Central memory CD8-positive, alpha-beta T cell (primary cell): ENCODE measurements at regions not wholly inside any gene's neighbourhood (a gene's known extent, or its start where the extent isn't known, plus 50 kb on each side); places are given as distances from the start of the nearest gene placed in this dataset.

Source experiments
- ATAC-seq: fragments of 150-1000 bp; cut with Tn5 transposase; replicated peaks from 2 replicates; pipeline ENCODE4 v1.10.0; 2022; ENCODE audit warnings: mild to moderate bottlenecking, moderate FRiP score, moderate number of reproducible peaks; ENCODE audit not compliant: poor library complexity, severe bottlenecking; ENCODE audit errors: extremely low read depth
- DNase-seq, 2 donors: peaks; one replicate each; pipeline ENCODE4 v3.0.0; 2021; ENCODE audit warnings: low spot score in 2 of 2
- H3K27ac Mint-ChIP-seq: one replicate; pipeline ENCODE4 v1.8.0; 2022; ENCODE audit warnings: low read depth, mild to moderate bottlenecking, moderate library complexity, mixed read lengths
- H3K27me3 Mint-ChIP-seq: one replicate; pipeline ENCODE4 v1.8.0; 2022; ENCODE audit warnings: mixed read lengths
- H3K36me3 Mint-ChIP-seq: one replicate; pipeline ENCODE4 v1.8.0; 2022; ENCODE audit warnings: mild to moderate bottlenecking, moderate library complexity, mixed read lengths; ENCODE audit not compliant: insufficient read depth
- H3K4me1 Mint-ChIP-seq: one replicate; pipeline ENCODE4 v1.8.0; 2022; ENCODE audit warnings: mixed read lengths
- H3K4me3 Mint-ChIP-seq: one replicate; pipeline ENCODE4 v1.8.0; 2022; ENCODE audit warnings: mild to moderate bottlenecking, moderate library complexity, mixed read lengths
- H3K9me3 Mint-ChIP-seq: one replicate; pipeline ENCODE4 v1.8.0; 2022; ENCODE audit warnings: mixed read lengths

GRCh38 chr21:18191139-18191538, 53.5 kb upstream of the CHODL start:
- H3K4me3 Mint-ChIP-seq = no peak overlapping the region
- H3K36me3 Mint-ChIP-seq = no peaks in the 10 kb centered on the region
- no peak for ATAC-seq
- H3K27ac Mint-ChIP-seq = no peak overlapping the region
- H3K4me1 Mint-ChIP-seq = no peaks in the 10 kb centered on the region
- DNase-seq = no peak
- H3K9me3 Mint-ChIP-seq = peaks cover 13% of the 10 kb centered on the region
- H3K27me3 Mint-ChIP-seq = no peaks in the 10 kb centered on the region

GRCh38 chr21:18178509-18178908, 66.1 kb upstream of the CHODL start:
- ATAC-seq (no peak), DNase-seq (no peak)
- Mint-ChIP-seq H3K4me1 (no peaks in the 10 kb centered on the region), H3K27me3 (no peaks in the 10 kb centered on the region), H3K4me3 (no peak overlapping the region), H3K36me3 (no peaks in the 10 kb centered on the region), H3K9me3 (peaks cover 17% of the 10 kb centered on the region), H3K27ac (no peak overlapping the region)

- no peak for DNase-seq
- Mint-ChIP-seq H3K9me3 (peaks cover 24% of the 10 kb centered on the region), H3K36me3 (no peaks in the 10 kb centered on the region), H3K27me3 (no peaks in the 10 kb centered on the region), H3K4me3 (no peak overlapping the region), H3K27ac (no peak overlapping the region), H3K4me1 (no peaks in the 10 kb centered on the region)
- ATAC-seq = no peak
Measured at GRCh38 chr21:18174370-18174769, 70.3 kb upstream of the CHODL start.

GRCh38 chr21:18170829-18171228, 73.8 kb upstream of the CHODL start:
- H3K27me3 Mint-ChIP-seq = no peaks in the 10 kb centered on the region
- no peak overlapping the region for H3K4me3 Mint-ChIP-seq
- ATAC-seq (no peak), DNase-seq (no peak)
- no peaks in the 10 kb centered on the region for H3K36me3 Mint-ChIP-seq
- H3K4me1 Mint-ChIP-seq = no peaks in the 10 kb centered on the region
- H3K27ac Mint-ChIP-seq = no peak overlapping the region
- H3K9me3 Mint-ChIP-seq = peaks cover 20% of the 10 kb centered on the region

- no peak overlapping the region for H3K4me3 Mint-ChIP-seq
- H3K27me3 Mint-ChIP-seq = no peaks in the 10 kb centered on the region
- DNase-seq (no peak), ATAC-seq (no peak)
- no peaks in the 10 kb centered on the region for H3K4me1 Mint-ChIP-seq
- H3K36me3 Mint-ChIP-seq = no peaks in the 10 kb centered on the region
- peaks cover 18% of the 10 kb centered on the region for H3K9me3 Mint-ChIP-seq
- no peak overlapping the region for H3K27ac Mint-ChIP-seq
Measured at GRCh38 chr21:18170221-18170620, 74.4 kb upstream of the CHODL start.

GRCh38 chr21:18168108-18168507, 76.5 kb upstream of the CHODL start:
- H3K27me3 Mint-ChIP-seq = no peaks in the 10 kb centered on the region
- no peak overlapping the region for H3K27ac Mint-ChIP-seq
- H3K4me1 Mint-ChIP-seq = peaks cover 6% of the 10 kb centered on the region
- peaks cover 24% of the 10 kb centered on the region for H3K9me3 Mint-ChIP-seq
- DNase-seq = no peak
- no peak for ATAC-seq
- H3K36me3 Mint-ChIP-seq = no peaks in the 10 kb centered on the region
- no peak overlapping the region for H3K4me3 Mint-ChIP-seq

GRCh38 chr21:18164933-18165332, 79.7 kb upstream of the CHODL start:
- Mint-ChIP-seq H3K9me3 (peaks cover 30% of the 10 kb centered on the region), H3K27me3 (no peaks in the 10 kb centered on the region), H3K27ac (no peak overlapping the region), H3K4me3 (no peak overlapping the region), H3K36me3 (no peaks in the 10 kb centered on the region), H3K4me1 (peaks cover 6% of the 10 kb centered on the region)
- DNase-seq (no peak), ATAC-seq (no peak)

- no peak overlapping the region for H3K27ac Mint-ChIP-seq
- H3K9me3 Mint-ChIP-seq = peaks cover 27% of the 10 kb centered on the region
- peaks cover 6% of the 10 kb centered on the region for H3K4me1 Mint-ChIP-seq
Measured at GRCh38 chr21:18164483-18164882, 80.2 kb upstream of the CHODL start.

GRCh38 chr21:18163956-18164355, 80.7 kb upstream of the CHODL start:
- Mint-ChIP-seq H3K4me1 (peaks cover 6% of the 10 kb centered on the region), H3K27ac (no peak overlapping the region), H3K27me3 (no peaks in the 10 kb centered on the region), H3K36me3 (no peaks in the 10 kb centered on the region), H3K4me3 (no peak overlapping the region), H3K9me3 (peaks cover 27% of the 10 kb centered on the region)
- ATAC-seq (no peak), DNase-seq (no peak)

More at GRCh38 chr21:18164483-18164882, 80.2 kb upstream of the CHODL start:
- Mint-ChIP-seq H3K4me3 (no peak overlapping the region), H3K27me3 (no peaks in the 10 kb centered on the region), H3K36me3 (no peaks in the 10 kb centered on the region)
- DNase-seq = no peak
- no peak for ATAC-seq

GRCh38 chr21:18161841-18162240, 82.8 kb upstream of the CHODL start:
- H3K27me3 Mint-ChIP-seq = no peaks in the 10 kb centered on the region
- peaks cover 6% of the 10 kb centered on the region for H3K4me1 Mint-ChIP-seq
- H3K4me3 Mint-ChIP-seq = no peak overlapping the region
- DNase-seq (no peak), ATAC-seq (no peak)
- H3K9me3 Mint-ChIP-seq = peaks cover 27% of the 10 kb centered on the region
- no peak overlapping the region for H3K27ac Mint-ChIP-seq
- no peaks in the 10 kb centered on the region for H3K36me3 Mint-ChIP-seq

GRCh38 chr21:18157406-18157805, 87.2 kb upstream of the CHODL start:
- no peak overlapping the region for H3K27ac Mint-ChIP-seq
- ATAC-seq (no peak), DNase-seq (no peak)
- H3K4me1 Mint-ChIP-seq = peaks cover 14% of the 10 kb centered on the region
- peaks cover 17% of the 10 kb centered on the region for H3K9me3 Mint-ChIP-seq
- H3K4me3 Mint-ChIP-seq = no peak overlapping the region
- H3K27me3 Mint-ChIP-seq = no peaks in the 10 kb centered on the region
- H3K36me3 Mint-ChIP-seq = no peaks in the 10 kb centered on the region

- DNase-seq = no peak
- no peak for ATAC-seq
- no peak overlapping the region for H3K27ac Mint-ChIP-seq
- peaks cover 6% of the 10 kb centered on the region for H3K9me3 Mint-ChIP-seq
- peaks cover 14% of the 10 kb centered on the region for H3K4me1 Mint-ChIP-seq
- H3K27me3 Mint-ChIP-seq = no peaks in the 10 kb centered on the region
- H3K4me3 Mint-ChIP-seq = no peak overlapping the region
- peaks cover 1% of the 10 kb centered on the region for H3K36me3 Mint-ChIP-seq
Measured at GRCh38 chr21:18155508-18156193, 89.0 kb upstream of the CHODL start.

GRCh38 chr21:18153063-18153462, 91.6 kb upstream of the CHODL start:
- DNase-seq (no peak), ATAC-seq (no peak)
- H3K4me1 Mint-ChIP-seq = peaks cover 14% of the 10 kb centered on the region
- no peak overlapping the region for H3K27ac Mint-ChIP-seq
- no peak overlapping the region for H3K4me3 Mint-ChIP-seq
- peaks cover 6% of the 10 kb centered on the region for H3K9me3 Mint-ChIP-seq
- no peaks in the 10 kb centered on the region for H3K27me3 Mint-ChIP-seq
- peaks cover 1% of the 10 kb centered on the region for H3K36me3 Mint-ChIP-seq
